NB4 (cell line): ENCODE measurements at regions not wholly inside any gene's neighbourhood (a gene's known extent, or its start where the extent isn't known, plus 50 kb on each side); places are given as distances from the start of the nearest gene placed in this dataset.
A peak's percentile ranks its signal among the peaks of the same experiment; 100 is the strongest.
"Not testable (repeated sequence)": the region's sequence is repeated elsewhere in the genome, so short reads cannot be mapped to it uniquely, and the experiment has no call there.

ENCODE experiments used
- DNase-seq: peaks from one replicate; pipeline ENCODE4 v3.0.0; 2010; ENCODE audit warnings: low read depth
- H3K4me3 ChIP-seq: one replicate; pipeline ENCODE4 v1.5.1; 2011; ENCODE audit warnings: mild to moderate bottlenecking, low read depth, low read length, moderate library complexity
- MYC ChIP-seq: IDR thresholded peaks from 2 replicates; pipeline ENCODE4 v1.6.1; 2011; ENCODE audit warnings: low read depth, low read length
- POLR2A ChIP-seq: IDR thresholded peaks from 2 replicates; pipeline ENCODE4 v1.6.1; 2011; ENCODE audit warnings: mild to moderate bottlenecking; ENCODE audit not compliant: insufficient read length; ENCODE audit errors: extremely low read depth
- TF ChIP-seq, protein P1 (sequence below): IDR thresholded peaks from one replicate; pipeline ENCODE4 v1.5.1; 2012; ENCODE audit warnings: low read depth, low read length
- TF ChIP-seq, protein P2 (sequence below): IDR thresholded peaks from 2 replicates; pipeline ENCODE4 v1.6.1; 2011; ENCODE audit warnings: low read depth, low read length

DNA sequence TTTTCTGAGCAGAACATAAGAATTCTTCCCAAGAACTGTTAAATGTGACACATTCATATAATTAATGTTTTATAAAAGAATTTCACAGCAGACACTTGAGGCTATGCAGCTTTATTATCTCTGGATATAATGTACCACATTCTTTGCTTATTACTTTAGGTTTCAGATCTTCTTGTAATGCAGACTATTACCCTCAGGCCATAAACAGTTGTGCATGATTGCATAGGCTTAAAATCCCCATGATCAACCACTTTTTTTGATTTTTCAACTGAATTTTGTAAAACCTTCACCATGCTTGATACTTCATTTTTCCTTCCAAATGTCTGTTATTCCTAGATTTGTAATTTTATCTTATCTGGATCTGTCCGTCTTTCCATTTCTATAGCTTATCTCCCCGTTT is 1355.7 kb downstream of the BRINP3 start:
- TF ChIP-seq MYC (no peak), POLR2A (no peak)
- TF ChIP-seq, protein P1, sequence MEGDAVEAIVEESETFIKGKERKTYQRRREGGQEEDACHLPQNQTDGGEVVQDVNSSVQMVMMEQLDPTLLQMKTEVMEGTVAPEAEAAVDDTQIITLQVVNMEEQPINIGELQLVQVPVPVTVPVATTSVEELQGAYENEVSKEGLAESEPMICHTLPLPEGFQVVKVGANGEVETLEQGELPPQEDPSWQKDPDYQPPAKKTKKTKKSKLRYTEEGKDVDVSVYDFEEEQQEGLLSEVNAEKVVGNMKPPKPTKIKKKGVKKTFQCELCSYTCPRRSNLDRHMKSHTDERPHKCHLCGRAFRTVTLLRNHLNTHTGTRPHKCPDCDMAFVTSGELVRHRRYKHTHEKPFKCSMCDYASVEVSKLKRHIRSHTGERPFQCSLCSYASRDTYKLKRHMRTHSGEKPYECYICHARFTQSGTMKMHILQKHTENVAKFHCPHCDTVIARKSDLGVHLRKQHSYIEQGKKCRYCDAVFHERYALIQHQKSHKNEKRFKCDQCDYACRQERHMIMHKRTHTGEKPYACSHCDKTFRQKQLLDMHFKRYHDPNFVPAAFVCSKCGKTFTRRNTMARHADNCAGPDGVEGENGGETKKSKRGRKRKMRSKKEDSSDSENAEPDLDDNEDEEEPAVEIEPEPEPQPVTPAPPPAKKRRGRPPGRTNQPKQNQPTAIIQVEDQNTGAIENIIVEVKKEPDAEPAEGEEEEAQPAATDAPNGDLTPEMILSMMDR, result no peak
- TF ChIP-seq, protein P2, sequence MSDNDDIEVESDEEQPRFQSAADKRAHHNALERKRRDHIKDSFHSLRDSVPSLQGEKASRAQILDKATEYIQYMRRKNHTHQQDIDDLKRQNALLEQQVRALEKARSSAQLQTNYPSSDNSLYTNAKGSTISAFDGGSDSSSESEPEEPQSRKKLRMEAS, result no peak
- H3K4me3 ChIP-seq, result no peak overlapping the region
- no peak for DNase-seq

DNA sequence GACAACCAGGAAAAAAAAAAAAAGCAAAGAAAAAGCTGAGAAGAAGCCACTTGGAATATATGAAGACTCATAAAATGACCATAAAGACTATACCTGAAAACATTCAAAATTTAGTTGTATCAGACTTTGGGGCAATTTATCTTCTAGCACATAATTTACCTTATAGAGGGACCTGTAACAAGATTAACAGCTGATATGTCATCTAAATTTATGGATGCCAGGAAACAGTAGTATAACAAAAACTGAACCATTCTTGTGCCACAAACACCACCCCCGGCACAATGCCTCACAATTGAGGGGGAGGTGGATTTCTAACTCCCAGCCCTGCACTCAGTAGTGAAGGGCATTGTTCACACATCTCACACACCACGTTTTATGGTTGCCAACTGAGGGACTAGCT is 1352.0 kb downstream of the BRINP3 start:
- no peak for TF ChIP-seq MYC
- TF ChIP-seq POLR2A, result no peak
- TF ChIP-seq, protein P1, result no peak
- TF ChIP-seq, protein P2, result no peak
- no peak for DNase-seq
- H3K4me3 ChIP-seq, result no peak overlapping the region

DNA sequence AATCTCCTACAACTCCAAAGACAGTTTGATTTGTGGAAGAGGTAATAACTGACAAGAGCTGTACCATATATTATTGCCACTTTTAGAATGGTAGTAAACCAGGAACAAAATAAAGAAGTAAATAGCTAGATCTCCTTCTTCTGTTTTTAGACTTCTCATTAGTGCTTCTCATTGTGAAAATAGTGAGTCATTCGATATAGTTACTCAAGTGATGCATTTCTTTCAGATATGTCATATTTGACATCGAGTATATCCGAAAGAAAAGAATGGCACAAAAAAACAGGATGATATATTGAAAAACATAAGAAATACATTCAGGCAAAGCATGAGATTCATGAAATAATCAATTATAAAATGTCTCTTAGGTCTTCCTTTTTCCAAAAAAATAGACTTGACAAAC is 1346.1 kb downstream of the BRINP3 start:
- no peak for DNase-seq
- no peak overlapping the region for H3K4me3 ChIP-seq
- TF ChIP-seq, protein P2, result no peak
- TF ChIP-seq MYC (no peak), POLR2A (no peak)
- TF ChIP-seq, protein P1, result no peak

DNA sequence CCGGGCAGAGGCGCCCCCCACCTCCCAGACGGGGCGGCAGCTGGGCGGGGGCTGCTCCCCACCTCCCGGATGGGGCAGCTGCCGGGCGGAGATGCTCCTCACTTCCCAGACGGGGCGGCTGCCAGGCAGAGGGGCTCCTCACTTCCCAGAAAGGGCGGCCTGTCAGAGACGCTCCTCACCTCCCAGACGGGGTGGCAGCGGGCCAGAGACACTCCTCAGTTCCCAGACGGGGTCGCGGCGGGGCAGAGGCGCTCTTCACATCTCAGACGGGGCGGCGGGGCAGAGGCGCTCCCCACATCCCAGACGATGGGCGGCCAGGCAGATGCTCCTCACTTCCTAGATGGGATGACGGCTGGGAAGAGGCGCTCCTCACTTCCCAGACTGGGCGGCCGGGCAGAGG is 1337.9 kb downstream of the BRINP3 start:
- not testable (repeated sequence) for H3K4me3 ChIP-seq, DNase-seq

DNA sequence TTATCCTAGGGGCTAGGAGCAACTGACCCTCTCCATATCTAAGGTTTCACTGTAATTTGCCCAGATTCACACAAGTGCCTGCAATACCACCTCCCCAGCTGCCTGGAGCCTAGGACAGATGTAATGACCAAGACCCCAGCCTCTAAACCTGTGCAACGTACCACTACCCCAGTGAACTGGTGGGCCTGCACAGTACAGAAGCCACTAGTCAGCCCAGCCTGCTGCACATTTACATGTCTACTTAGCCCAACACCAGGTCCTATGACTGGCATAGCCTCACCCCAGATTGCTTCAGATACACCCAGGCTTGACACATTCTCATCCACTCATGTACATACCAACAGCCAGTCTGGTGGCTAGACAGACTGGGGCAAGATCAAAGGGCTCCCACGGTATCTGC is 1336.6 kb downstream of the BRINP3 start:
- TF ChIP-seq, protein P1, result no peak
- TF ChIP-seq POLR2A (no peak), MYC (no peak)
- TF ChIP-seq, protein P2, result no peak
- no peak for DNase-seq
- no peak overlapping the region for H3K4me3 ChIP-seq

DNA sequence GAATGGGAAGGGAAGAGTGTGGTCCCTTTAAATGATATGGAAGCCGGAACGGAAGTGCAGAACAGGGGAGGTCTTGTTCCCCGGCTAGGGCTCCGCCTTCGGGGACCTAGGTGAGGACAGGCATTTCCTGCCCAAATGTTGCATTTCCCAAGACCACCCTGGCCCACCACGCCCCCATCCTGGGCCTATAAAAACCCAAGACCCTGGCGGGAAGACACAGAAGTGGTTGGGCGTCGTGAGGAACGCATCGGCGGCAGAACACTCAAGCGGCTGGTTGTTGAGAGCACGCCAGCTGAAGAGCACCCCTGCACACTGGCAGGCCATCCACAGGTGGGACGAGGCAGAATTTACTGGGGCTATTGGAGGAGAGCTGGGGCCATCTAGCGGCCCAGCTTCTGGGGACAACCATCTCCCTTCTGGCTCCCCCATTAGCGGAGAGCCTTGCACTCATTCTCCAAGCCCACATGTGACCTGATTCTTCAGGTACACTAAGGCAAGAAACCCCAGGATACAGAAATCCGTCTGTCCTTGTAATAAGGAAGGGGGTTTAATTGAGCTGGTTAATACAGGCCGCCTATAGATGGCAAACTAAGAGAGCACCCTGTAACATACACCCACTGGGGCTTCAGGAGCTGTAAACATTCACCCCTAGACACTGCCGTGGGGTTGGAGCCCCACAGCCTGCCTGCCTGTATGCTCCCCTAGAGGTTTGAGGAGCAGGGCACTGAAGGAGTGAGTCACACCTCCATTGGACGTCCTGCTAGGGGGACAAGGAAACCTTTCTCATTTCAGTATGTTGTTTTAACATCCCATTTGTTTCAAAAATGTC is 1327.9 kb downstream of the BRINP3 start:
- peak; percentile 9 for DNase-seq
- TF ChIP-seq POLR2A (no peak), MYC (no peak)
- TF ChIP-seq, protein P1, result no peak
- TF ChIP-seq, protein P2, result no peak
- H3K4me3 ChIP-seq, result no peak overlapping the region
